HG03108 (cell line): ENCODE measurements at regions not wholly inside any gene's neighbourhood (a gene's known extent, or its start where the extent isn't known, plus 50 kb on each side); places are given as distances from the start of the nearest gene placed in this dataset.

ENCODE experiments used
- ATAC-seq: cut with Tn5 transposase; IDR thresholded peaks from one replicate; pipeline ENCODE4 v1.9.1; 2021; ENCODE audit warnings: moderate library complexity; ENCODE audit not compliant: unreplicated experiment

DNA sequence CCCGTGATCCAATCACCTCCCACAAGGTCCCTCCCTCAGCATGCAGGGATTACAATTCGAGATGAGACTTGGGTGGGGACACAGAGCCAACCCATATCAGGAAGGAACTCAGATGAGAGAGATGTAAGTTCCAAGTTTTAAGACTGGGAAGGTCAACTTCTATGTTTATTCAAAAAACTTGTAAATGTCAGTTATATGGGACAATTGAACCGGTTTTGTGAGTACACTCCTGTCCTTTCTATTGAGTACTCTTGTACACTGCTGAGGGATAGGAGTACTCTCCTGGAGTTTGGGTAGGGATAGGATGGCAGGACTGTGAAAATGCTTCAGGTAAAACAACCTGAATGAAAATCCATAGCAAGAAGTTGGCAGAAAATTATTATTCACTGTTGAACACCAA is 239.1 kb downstream of the ZNF674 start:
- ATAC-seq: no peak

DNA sequence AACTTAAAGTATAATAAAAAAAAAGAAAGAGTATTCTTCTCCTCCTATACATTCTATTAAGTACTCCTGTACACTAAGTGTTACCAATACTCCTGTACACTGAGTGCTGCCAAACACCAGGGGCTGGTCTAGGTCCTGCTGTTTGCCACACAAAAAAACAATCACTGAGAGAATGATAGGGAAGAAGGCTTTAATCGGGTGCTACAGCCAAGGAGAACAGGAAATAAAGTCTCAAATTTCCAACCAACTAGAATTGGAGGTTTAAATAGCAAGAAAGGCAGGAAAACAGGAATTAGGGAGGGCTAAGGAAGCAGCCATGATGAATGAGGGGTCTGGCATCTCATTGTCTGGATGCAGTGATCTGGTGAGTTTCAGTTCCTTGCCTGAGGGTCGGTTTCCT is 239.8 kb downstream of the ZNF674 start:
- ATAC-seq: no peak

DNA sequence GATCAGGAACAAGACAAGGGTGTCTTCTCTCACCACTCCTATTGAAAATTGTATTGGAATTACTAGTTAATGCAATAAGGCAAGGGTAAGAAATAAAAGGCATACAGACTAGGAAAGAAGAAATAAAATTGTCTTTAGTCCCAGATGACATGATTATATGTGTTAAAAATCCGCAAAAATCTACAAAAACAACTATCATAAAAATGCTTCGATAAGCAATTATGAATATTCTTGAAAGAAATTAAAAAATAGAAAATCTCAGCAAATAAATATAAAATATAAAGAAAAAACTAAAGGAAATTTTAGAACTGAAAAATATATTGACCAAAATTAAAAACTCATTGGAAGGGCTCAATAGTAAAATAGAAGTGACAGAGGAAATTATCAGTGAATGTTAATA is 243.3 kb downstream of the ZNF674 start:
- ATAC-seq: no peak

DNA sequence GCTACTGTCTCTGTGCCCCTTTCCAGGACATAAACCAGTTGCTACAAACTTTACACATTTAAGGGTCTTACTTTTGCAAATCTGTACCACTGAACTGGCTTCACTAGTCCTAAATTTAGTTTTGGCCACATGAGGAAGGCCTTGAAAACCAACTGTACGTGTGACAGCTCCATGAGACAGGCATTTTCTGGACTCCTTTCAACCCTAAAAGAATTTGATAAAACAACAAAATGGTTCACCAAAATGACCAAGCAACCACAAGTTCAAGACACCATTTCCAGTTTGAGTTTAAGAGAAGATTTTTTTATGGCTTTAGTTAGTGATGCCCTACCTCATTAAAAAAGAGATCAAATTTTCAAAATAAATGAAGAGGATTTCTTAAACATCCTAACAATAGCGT is 246.4 kb downstream of the ZNF674 start:
- ATAC-seq: no peak

DNA sequence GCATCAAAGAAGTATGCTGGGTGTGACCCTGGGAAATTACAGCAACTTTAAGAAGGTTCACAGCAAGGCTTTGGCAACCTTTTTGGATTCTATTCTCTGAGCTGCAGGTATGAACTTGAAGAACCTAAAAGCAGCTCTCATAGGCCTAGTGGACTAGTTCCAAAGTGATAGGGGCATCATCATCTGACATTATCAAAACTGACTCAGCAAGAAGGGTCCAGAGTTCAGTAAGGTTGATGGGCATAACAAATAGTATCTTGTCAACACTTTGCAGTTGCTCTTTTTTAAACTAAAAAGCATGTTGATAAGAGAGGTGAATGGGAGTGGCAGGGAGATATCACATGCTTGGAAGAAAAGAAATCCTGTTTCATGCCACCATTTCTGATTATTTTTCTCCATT is 249.3 kb downstream of the ZNF674 start:
- no peak for ATAC-seq

DNA sequence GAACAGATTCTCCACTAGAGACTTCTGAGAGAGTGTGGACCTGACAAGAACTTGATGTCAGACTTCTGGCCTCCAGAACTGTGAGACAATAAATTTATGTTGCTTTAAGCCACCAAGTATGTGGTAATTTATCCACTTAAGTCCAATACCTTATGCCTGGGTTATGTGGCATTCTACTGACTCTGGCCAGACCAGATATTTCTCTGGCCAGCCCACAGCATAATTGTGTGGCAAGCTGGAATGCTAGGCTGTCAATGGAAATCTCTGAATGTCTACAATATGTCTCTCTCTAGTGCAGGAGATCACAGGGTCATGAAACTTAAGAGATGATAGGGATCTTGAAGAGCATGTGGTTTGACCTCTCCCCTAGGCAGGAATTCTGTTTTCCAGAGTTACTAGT is 251.0 kb downstream of the ZNF674 start:
- ATAC-seq: no peak

DNA sequence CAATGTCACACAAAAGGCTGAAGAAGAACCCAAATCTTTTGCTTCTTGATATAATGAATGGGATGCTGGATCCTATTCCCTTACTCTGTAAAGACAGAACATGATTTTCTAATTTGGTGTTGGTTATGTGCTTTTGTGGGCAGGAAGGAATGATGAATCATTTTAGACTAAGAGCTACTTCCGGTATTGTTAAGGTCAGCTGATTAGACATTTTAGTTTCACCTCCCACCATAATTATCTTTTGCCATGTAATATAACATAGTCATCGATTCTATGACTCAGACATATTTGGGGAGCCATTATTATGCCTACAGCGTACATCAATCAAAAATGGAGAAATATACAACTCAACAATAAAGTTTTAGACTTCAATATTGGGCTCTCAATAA is 265.3 kb downstream of the ZNF674 start:
- no peak for ATAC-seq

DNA sequence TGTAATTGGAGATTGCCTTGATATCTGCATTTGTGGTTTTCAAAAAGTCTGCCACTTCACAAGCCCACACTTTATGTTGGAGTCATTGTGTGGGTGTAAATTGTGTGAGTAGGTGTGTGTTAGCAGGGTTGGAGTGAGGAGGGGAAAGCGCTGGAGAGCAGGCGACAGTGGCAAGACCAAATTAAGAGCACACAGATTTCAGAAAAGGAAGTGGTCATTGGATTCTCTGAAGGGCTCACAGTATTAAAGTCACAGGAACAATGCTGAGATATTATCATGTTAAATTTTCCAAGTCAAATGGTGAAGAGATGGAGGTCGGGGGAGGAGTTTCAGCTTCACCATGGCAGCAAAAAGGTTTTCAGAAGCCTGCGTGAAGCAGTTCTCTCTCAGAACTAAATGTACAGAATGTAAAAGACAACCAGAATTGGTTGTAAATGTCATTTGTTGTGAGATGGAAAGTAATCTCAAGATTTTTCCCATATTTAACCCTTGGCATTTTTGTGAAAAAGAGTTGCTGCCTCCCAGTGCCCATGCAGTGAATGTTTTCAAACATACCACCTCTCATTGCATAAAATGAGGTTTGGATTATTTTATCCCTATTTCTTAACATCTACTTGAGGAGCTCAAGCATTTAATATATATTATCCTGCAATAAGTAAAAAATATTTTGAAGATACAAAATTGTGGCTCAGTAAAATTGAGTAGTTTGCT is 265.9 kb downstream of the ZNF674 start:
- ATAC-seq: no peak

DNA sequence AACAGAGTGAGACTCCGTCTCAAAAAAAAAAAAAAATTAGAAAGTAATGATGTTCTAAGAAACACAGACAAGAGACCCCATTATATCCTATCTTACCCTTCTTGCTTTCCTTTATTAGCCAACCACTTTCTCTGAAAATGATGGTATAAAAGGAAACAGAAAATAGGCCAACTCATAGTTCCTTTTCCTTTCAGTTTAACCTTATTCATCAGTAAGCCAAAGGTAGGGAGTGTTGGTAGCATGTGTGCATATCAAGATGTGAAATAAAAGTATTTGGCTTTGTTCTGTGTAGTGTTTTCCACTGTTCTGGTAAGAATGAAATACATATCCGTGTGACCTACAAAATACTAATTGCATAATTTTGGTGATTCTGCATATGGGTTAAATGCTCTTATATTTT is 266.6 kb downstream of the ZNF674 start:
- no peak for ATAC-seq

DNA sequence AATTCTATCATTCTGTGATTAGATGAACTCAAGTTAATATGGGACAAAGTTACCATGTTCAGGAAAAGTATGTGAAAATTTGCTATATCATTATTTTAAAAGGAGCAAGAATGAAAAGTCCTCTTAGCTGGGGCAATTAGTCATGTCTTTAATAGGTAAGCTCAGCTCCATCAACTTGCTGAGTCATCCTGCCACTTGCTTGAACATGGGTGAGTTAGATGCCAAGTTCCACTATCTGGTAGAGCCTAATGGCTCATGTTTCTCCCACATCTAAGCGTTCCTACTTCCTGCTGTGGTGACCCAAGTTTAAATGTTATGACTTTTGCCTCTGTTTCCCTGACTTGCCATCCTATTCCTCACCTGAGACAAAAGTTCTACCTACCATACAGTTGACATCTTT is 276.8 kb downstream of the ZNF674 start:
- ATAC-seq: no peak

DNA sequence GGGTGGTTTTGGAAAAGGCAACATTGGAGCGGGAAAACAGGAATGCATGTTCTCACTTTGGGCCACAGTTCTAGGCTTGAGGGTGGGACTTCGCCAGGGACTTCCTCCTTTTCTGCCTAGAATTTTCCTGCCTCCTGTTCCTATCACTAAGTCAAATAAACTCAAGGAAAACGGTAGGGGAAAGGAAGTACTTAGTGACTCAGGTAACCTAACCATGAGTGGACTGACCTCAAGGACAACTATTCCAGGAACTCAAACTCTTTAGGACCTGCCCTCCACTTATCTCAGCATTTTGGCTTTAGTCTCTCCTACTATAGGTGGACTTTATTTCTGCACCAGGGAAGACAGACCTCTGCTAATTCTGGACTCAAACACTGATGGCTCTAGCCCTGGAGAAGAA is 281.7 kb downstream of the ZNF674 start:
- ATAC-seq: no peak

DNA sequence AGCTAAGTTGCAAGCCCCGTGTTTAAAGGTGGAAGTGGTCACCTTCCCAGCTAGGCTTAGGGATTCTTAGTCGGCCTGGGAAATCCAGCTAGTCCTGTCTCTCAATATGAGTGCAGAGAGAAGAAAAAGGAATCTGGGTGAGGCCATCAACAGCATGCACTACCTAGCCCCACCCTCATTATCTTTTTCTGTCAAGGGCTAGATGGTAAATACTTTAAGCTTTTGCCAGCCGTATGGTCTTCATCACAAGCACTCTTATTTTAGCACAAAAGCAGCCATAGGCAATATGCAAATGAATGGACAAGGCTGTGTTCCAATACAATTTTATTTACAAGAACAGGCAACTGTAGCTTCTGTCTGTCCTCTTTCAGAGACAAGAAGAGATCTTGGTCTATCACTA is 282.9 kb downstream of the ZNF674 start:
- ATAC-seq: no peak

DNA sequence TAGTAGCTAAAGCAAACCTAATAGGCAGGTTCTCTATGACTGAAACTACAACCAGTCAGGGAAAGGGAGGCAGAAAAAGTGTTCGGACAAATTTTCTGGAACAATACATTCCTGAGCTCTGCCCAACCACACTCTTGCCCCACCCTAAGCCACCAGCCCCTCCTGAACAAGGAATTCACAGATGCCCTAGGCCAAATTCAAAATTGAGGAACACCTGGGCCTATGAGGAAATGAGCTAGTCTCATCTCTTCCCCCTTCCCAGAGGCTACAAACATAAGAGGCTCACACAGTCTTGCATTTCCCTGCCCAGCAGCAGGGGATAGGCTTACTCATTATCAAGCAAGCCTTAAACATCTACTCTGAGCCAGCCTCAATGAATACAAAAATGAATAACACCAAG is 284.7 kb downstream of the ZNF674 start:
- no peak for ATAC-seq

DNA sequence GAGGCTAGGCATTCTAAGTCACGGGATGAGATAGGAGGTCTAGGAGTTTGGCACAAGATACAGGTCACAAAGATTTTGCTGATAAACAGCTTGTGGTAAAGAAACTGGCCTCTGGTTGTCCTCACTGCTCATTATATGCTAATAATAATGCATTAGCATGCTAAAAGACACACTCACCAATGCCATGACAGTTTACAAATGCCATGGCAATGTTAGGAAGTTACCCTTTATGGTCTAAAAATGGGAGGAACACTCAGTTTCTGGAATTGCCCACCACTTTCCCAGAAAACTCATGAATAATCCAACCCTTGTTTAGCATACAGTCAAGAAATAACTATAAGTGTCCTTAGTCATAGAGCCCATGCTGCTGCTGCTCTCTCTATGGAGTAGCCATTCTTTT is 286.9 kb downstream of the ZNF674 start:
- no peak for ATAC-seq

DNA sequence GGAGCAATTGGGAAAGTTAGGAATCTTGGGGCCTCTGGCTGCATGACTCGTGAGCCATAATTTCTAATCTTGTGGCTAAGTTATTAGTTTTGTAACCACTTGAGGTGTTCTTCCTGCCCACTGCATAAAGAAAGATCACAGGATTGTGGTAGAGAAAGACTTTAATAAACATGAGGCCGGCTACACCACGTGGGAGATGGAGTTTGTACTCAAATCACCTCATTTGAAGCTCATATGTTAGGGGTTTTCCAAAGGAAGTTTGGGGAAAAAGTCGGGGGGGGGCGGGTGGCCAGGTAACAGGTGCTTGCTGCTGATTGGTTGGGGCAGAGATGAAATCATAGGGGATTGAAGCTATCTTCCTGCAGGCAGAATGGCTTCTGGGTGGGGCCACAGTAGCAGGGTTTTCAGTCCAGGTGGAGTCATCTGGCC is 287.8 kb downstream of the ZNF674 start:
- ATAC-seq: no peak

DNA sequence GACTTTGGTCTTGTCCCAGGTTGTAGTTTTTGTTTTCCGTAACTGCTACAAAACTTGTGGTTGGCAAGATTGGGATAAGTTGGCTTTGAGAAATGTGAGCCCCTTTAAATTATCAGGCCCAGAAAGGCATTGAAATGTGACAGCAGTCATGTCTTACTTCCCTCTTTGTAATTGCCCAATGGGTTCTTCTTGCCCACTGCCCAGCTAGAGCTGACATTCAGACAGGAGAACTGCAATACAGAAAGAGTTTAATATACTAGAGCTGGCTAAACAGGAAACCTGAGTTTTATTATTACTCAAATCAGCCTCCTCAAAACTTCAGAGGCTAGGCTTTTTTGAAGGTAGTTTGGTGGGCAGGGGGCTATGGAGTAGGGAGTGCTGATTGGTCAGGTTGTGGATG is 288.3 kb downstream of the ZNF674 start:
- no peak for ATAC-seq

DNA sequence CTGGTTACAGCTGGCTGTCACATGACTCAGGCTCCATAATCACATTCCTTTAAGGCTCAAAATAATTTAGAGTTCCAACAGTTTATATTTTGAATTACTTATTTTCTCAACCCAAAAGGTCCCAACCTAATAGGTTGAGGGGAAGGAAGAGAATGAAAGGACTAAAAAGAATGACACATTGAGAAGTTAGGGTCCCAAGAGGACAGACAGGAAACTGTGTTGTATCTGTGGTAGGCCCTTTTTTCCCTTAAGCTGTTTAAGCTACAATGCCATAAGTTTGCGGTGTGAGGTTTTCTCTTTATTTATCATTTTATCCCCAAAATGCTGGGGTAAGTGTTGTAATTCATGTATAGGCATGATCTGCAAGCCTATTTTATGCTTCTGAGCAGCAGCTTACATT is 290.2 kb downstream of the ZNF674 start:
- ATAC-seq: no peak

DNA sequence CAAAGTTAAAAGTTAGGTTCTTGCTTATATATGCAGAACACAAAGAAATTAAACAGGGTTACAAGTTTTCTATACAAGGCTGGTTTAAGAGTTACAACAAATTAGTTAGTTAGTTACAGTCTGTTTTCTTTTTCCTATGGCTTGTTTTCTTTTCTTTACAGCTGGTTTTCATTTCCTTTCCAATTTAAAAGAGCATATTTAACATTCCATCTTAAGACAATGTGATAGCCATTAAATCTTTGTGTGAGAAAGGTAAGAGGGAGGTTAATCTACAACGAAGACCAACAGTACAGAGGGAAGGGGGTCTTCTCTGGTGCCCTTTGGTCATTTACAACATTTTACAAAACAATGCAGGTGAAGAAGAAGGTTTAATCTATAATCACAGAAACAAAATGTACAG is 290.6 kb downstream of the ZNF674 start:
- no peak for ATAC-seq

DNA sequence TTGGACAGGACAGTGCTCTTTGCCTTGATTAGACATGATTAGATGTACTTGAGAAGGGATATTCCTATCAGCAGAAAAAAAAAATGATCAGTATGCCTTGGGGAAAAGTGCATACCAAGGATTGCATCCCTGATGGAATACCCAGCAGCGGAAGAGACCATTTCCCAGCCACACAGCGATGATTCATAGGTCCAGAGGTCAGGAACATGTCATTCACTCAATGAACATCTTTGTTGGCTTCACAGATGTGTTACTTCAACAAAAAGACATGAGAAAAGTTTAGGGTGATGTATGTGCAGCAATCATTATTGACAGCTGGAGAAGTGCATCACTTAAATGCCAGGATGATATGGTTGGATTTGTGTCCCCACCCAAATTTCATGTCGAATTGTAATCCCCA is 293.5 kb downstream of the ZNF674 start:
- no peak for ATAC-seq

DNA sequence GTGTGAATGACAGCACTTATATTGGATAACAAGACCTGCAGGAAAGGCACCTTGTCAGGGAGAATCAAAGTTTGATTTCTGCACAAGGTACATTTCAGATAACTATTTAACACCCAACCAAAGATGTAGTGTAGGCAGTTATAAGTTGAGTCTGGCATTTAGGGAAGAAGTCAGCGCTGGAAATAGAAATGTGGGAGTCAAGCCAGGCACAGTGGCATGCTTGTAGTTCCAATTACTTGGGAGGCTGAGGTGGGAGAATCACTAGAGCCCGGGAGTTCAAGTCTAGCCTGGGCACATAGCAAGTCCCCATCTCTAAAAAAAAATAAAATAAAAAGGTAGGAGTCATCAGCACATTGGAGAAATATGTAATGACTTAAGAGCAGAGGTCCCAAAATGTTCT is 295.1 kb downstream of the ZNF674 start:
- no peak for ATAC-seq

DNA sequence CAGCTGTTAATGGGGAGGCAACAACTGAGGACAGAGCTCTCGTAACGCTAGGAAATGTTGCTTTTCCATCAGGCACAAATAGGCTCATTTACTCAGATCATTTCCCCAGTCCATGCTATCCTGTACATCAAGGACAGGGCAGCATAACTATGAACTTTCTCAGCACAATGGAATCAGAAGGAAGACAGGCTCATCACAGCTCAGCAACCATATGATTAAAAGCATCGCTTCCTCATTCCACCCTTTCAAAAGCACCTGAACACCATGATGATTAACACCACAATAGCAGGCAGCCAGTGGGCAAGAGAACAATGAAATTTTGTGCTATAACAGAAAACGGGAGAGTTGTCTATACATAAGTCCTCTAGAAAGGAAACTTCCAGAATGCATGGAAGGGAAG is 297.8 kb downstream of the ZNF674 start:
- ATAC-seq: no peak

DNA sequence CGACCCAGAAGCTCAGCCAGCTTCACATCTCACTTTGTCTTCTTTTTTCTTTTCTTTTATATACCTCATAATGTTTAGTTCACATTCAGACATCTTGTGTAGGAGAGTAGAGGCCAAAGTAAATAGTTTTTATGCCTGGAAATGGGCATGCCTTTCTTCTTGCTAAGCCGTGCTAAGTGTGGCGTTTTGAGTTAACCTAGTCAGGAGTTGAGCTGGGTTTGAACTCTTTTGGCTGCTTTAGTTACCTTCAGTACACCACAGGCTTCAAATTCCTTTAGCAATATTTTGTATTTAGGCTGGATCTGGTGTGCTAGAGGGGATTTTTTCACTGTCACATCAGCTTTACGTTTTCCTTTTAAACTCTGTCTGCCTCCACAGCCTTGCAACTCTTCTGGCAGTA is 300.8 kb downstream of the ZNF674 start:
- no peak for ATAC-seq

DNA sequence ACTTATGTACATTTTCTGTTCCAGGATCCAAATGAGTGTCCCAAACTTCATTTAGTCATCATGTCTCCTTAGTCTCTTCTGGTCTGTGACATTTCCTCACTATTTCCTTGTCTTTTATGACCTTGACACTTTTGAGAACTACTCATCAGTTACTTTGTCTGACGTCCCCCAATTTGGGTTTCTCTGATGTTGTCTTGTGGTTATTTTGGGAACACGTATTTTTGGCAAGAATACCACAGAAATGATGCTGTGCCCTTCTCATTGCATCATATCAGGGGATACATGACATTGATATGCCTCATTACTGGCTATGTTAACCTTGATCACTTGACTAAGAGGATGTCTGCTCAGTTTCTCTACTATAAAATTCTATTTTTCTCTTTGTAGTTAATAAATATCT is 308.8 kb downstream of the ZNF674 start:
- no peak for ATAC-seq

DNA sequence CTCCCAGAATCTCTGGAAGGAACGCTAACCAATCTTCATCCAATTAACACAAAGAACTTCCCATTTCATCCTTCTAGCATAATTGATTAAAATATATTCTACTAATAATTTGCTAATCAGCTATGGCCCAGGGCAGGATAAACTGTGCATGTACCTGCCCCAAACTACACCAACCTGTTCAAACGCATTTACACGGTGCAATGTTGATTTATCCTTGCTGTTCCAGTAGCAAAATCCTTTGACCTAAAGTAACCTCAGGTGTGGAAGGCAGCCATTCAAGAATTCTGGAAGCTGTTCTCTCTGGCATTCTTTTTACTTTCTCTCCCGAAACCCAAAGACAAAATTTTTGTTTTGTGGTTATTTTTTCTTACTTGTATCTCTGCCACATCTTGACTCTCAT is 309.4 kb downstream of the ZNF674 start:
- ATAC-seq: no peak
